GM12878 (cell line): ENCODE measurements at regions not wholly inside any gene's neighbourhood (a gene's known extent, or its start where the extent isn't known, plus 50 kb on each side); places are given as distances from the start of the nearest gene placed in this dataset.

Source experiments
- ATAC-seq: fragments of 200-7000 bp; cut with Tn5 transposase; 3 replicates; pipeline ENCODE4 v1.9.1; 2020; ENCODE audit warnings: mild to moderate bottlenecking, moderate library complexity
- BruUV-seq: library from RNA; stranded (reverse); fragments of 400-500 nt; replicated peaks from 2 replicates; lab custom pipeline; 2021; lab: Mats Ljungman, UMichigan
- CTCF ChIA-PET: fragments of 300-600 bp; sonication (Branson Sonifier 250); formaldehyde crosslinking; extraction: SDS; loops from one replicate; lab custom pipeline; 2021; ENCODE audit warnings: inconsistent platforms; lab: Yijun Ruan, JAX
- POLR2A ChIA-PET: fragments of 350-600 bp; formaldehyde crosslinking; extraction: SDS; loops from one replicate; lab custom pipeline; 2021; ENCODE audit warnings: inconsistent platforms; lab: Charles Lee
- RAD21 ChIA-PET: fragments of 300-600 bp; sonication (Branson Sonifier 250); formaldehyde crosslinking; loops from one replicate; lab custom pipeline; 2023; ENCODE audit warnings: antibody characterized with exemption; ENCODE audit not compliant: unreplicated experiment; lab: Charles Lee
- SMC1A ChIA-PET: fragments of 300-600 bp; sonication (Branson Sonifier 250); formaldehyde crosslinking; loops from one replicate; lab custom pipeline; 2023; ENCODE audit not compliant: unreplicated experiment, uncharacterized antibody; lab: Charles Lee
- DNase-seq: peaks from one replicate; pipeline ENCODE4 v3.0.0-alpha.2; 2011; ENCODE audit warnings: low read depth, low spot score
- FAIRE-seq: peaks from 3 replicates; lab custom pipeline; 2011; peaks lifted over from hg19 to GRCh38; lab: Jason Lieb, UNC
- H2AFZ ChIP-seq: 2 replicates; pipeline ENCODE4 v1.6.0; 2011; ENCODE audit warnings: low read depth, low read length, control low read depth; ENCODE audit not compliant: control insufficient read depth
- H3K27ac ChIP-seq: 2 replicates; pipeline ENCODE4 v1.5.1; 2011; ENCODE audit warnings: control low read depth; ENCODE audit not compliant: control insufficient read depth, insufficient read depth
- H3K27me3 ChIP-seq, 2 experiments: replicated peaks in 1 of 2; 2 replicates each; pipeline versions ENCODE4 v1.6.0 to v1.6.1; 2011; ENCODE audit warnings: low read length in 1 of 2; ENCODE audit not compliant: control insufficient read depth in 2 of 2, insufficient read depth in 2 of 2
- H3K36me3 ChIP-seq, 2 experiments: 2 replicates each; pipeline ENCODE4 v1.5.1; 2011; ENCODE audit warnings: low read length in 1 of 2; ENCODE audit not compliant: control insufficient read depth in 2 of 2, insufficient read depth in 2 of 2
- H3K4me1 ChIP-seq: 2 replicates; pipeline ENCODE4 v1.6.1; 2011; ENCODE audit warnings: mild to moderate bottlenecking, low read length, moderate library complexity, mixed read lengths; ENCODE audit not compliant: control insufficient read depth, insufficient read depth
- H3K4me2 ChIP-seq: 2 replicates; pipeline ENCODE4 v1.6.0; 2011; ENCODE audit warnings: control low read depth; ENCODE audit not compliant: control insufficient read depth, insufficient read depth
- H3K4me3 ChIP-seq: fragments of 200-600 bp; sonication (generic); 2 replicates; pipeline ENCODE4 v1.5.1; 2016
- H3K79me2 ChIP-seq: 2 replicates; pipeline ENCODE4 v1.6.0; 2011; ENCODE audit warnings: low read length; ENCODE audit not compliant: control insufficient read depth, insufficient read depth
- H3K9ac ChIP-seq: 2 replicates; pipeline ENCODE4 v1.8.0; 2011; ENCODE audit warnings: low read length, control low read depth, mixed read lengths; ENCODE audit not compliant: control insufficient read depth, insufficient read depth
- H3K9me3 ChIP-seq: replicated peaks from 3 replicates; pipeline ENCODE4 v1.5.1; 2011; ENCODE audit warnings: mild to moderate bottlenecking, low read length; ENCODE audit not compliant: control insufficient read depth, insufficient read depth
- H4K20me1 ChIP-seq: 2 replicates; pipeline ENCODE4 v1.6.0; 2011; ENCODE audit not compliant: control insufficient read depth, insufficient read depth
- CHD4 ChIP-seq: fragments of 200-600 bp; sonication (generic); IDR thresholded peaks from 2 replicates; pipeline ENCODE4 v1.6.1; 2016; ENCODE audit warnings: mild to moderate bottlenecking
- IKZF1 ChIP-seq: fragments of 450-650 bp; conservative IDR thresholded peaks from 2 replicates; pipeline ENCODE4 v1.6.1; 2017; ENCODE audit warnings: antibody characterized with exemption, mild to moderate bottlenecking
- MEF2B ChIP-seq: fragments of 450-650 bp; IDR thresholded peaks from 2 replicates; pipeline ENCODE4 v1.6.1; 2018; ENCODE audit warnings: mild to moderate bottlenecking, moderate library complexity; ENCODE audit not compliant: partially characterized antibody, poor library complexity, severe bottlenecking
- MTA2 ChIP-seq: fragments of 450-650 bp; IDR thresholded peaks from 2 replicates; pipeline ENCODE4 v1.6.1; 2016; ENCODE audit warnings: low read depth, mild to moderate bottlenecking, moderate library complexity
- MTA3 ChIP-seq: IDR thresholded peaks from 2 replicates; pipeline ENCODE4 v1.6.1; 2012; ENCODE audit warnings: low read length, inconsistent platforms, borderline replicate concordance
- NFIC ChIP-seq: IDR thresholded peaks from 2 replicates; pipeline ENCODE4 v1.6.1; 2012; ENCODE audit warnings: low read depth, mild to moderate bottlenecking, inconsistent platforms, low read length, moderate library complexity
- SPI1 ChIP-seq: IDR thresholded peaks from 2 replicates; pipeline ENCODE4 v1.6.1; 2011; ENCODE audit warnings: low read depth, mild to moderate bottlenecking, low read length, moderate library complexity, borderline replicate concordance; ENCODE audit not compliant: insufficient read depth
- SREBF1 ChIP-seq: IDR thresholded peaks from 2 replicates; pipeline ENCODE4 v1.6.1; 2012; ENCODE audit warnings: mild to moderate bottlenecking, low read length
- TAF1 ChIP-seq: IDR thresholded peaks from 2 replicates; pipeline ENCODE4 v1.6.1; 2011; ENCODE audit warnings: mild to moderate bottlenecking, low read depth, low read length, borderline replicate concordance
- TCF3 ChIP-seq: IDR thresholded peaks from 2 replicates; pipeline ENCODE4 v1.6.1; 2012; ENCODE audit warnings: low read depth, mild to moderate bottlenecking, low read length, borderline replicate concordance; ENCODE audit not compliant: insufficient read depth
- ZNF274 ChIP-seq: IDR thresholded peaks from one replicate; pipeline ENCODE4 v1.8.0; 2011; ENCODE audit not compliant: insufficient read length, insufficient read depth
- WGBS: methylation state at CpG from one replicate; pipeline ENCODE4 v1.1.6; 2016; ENCODE audit warnings: low lambda C conversion rate; ENCODE audit not compliant: insufficient replicate concordance, insufficient coverage; ENCODE audit errors: missing lambda C conversion rate; 5-methylcytosine and 5-hydroxymethylcytosine counted together
- in situ Hi-C: fragments of 300-500 bp; cut with MboI; formaldehyde crosslinking; loops from 9 replicates; pipeline ENCODE4 v1.14.3; 2018; ENCODE audit warnings: mixed read lengths
- intact Hi-C: fragments of 100-400 bp; cut with micrococcal nuclease; formaldehyde crosslinking; loops from one replicate; pipeline ENCODE4 v1.14.2; 2022; ENCODE audit not compliant: unreplicated experiment
- TF ChIP-seq, protein P1 (sequence below): IDR thresholded peaks from 2 replicates; pipeline ENCODE4 v1.6.1; 2011; ENCODE audit warnings: mild to moderate bottlenecking, low read depth, low read length, moderate library complexity; ENCODE audit not compliant: insufficient replicate concordance
- TF ChIP-seq, protein P2 (sequence below): fragments of 450-650 bp; conservative IDR thresholded peaks from 2 replicates; pipeline ENCODE4 v1.6.1; 2017; ENCODE audit warnings: mild to moderate bottlenecking, moderate library complexity
- TF ChIP-seq, protein P3 (sequence below): fragments of 450-650 bp; formaldehyde crosslinking; IDR thresholded peaks from 2 replicates; pipeline ENCODE4 v1.4.0; 2022; ENCODE audit warnings: mild to moderate bottlenecking, moderate library complexity

DNA sequence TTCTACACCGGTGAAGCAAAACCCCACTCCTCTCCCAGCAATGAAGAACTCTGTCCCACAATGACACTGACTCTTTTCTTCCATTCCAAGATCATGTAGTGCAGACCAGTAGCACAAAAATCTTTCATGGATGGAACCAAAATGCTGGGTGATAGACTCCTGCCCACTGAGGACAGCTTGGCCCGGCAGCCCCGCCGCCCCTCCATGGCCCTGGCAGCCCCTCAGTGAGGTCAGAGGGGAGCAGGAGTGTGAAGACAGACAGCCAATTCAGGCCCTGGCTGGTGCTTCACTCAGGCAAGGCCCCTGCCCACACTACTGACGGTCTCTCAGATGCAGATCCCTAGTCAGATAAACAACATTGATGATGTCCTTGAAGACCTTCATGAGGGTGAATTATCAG, 131.9 kb upstream of the SYNDIG1 start:
- SMC1A ChIA-PET, result no interaction called here
- no peak for ATAC-seq
- intact Hi-C loops, result no loop called here
- Histone ChIP-seq H3K9me3 (no peaks in the 10 kb centered on the region), H3K27me3 (no peaks in the 10 kb centered on the region), H3K9ac (no peak overlapping the region), H3K4me1 (no peaks in the 10 kb centered on the region), H3K4me2 (no peak overlapping the region), H4K20me1 (no peaks in the 10 kb centered on the region), H2AFZ (no peak overlapping the region), H3K36me3 (no peaks in the 10 kb centered on the region), H3K4me3 (no peak overlapping the region), H3K79me2 (no peaks in the 10 kb centered on the region), H3K27ac (no peak overlapping the region)
- TF ChIP-seq, protein P1, sequence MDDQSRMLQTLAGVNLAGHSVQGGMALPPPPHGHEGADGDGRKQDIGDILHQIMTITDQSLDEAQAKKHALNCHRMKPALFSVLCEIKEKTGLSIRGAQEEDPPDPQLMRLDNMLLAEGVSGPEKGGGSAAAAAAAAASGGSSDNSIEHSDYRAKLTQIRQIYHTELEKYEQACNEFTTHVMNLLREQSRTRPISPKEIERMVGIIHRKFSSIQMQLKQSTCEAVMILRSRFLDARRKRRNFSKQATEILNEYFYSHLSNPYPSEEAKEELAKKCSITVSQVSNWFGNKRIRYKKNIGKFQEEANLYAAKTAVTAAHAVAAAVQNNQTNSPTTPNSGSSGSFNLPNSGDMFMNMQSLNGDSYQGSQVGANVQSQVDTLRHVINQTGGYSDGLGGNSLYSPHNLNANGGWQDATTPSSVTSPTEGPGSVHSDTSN, result no peak
- TF ChIP-seq SREBF1 (no peak), MEF2B (no peak), MTA3 (no peak), CHD4 (no peak), TAF1 (no peak), TCF3 (no peak), ZNF274 (no peak), SPI1 (no peak), NFIC (no peak), MTA2 (no peak), IKZF1 (no peak)
- TF ChIP-seq, protein P2, sequence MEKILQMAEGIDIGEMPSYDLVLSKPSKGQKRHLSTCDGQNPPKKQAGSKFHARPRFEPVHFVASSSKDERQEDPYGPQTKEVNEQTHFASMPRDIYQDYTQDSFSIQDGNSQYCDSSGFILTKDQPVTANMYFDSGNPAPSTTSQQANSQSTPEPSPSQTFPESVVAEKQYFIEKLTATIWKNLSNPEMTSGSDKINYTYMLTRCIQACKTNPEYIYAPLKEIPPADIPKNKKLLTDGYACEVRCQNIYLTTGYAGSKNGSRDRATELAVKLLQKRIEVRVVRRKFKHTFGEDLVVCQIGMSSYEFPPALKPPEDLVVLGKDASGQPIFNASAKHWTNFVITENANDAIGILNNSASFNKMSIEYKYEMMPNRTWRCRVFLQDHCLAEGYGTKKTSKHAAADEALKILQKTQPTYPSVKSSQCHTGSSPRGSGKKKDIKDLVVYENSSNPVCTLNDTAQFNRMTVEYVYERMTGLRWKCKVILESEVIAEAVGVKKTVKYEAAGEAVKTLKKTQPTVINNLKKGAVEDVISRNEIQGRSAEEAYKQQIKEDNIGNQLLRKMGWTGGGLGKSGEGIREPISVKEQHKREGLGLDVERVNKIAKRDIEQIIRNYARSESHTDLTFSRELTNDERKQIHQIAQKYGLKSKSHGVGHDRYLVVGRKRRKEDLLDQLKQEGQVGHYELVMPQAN, result no peak
- TF ChIP-seq, protein P3, sequence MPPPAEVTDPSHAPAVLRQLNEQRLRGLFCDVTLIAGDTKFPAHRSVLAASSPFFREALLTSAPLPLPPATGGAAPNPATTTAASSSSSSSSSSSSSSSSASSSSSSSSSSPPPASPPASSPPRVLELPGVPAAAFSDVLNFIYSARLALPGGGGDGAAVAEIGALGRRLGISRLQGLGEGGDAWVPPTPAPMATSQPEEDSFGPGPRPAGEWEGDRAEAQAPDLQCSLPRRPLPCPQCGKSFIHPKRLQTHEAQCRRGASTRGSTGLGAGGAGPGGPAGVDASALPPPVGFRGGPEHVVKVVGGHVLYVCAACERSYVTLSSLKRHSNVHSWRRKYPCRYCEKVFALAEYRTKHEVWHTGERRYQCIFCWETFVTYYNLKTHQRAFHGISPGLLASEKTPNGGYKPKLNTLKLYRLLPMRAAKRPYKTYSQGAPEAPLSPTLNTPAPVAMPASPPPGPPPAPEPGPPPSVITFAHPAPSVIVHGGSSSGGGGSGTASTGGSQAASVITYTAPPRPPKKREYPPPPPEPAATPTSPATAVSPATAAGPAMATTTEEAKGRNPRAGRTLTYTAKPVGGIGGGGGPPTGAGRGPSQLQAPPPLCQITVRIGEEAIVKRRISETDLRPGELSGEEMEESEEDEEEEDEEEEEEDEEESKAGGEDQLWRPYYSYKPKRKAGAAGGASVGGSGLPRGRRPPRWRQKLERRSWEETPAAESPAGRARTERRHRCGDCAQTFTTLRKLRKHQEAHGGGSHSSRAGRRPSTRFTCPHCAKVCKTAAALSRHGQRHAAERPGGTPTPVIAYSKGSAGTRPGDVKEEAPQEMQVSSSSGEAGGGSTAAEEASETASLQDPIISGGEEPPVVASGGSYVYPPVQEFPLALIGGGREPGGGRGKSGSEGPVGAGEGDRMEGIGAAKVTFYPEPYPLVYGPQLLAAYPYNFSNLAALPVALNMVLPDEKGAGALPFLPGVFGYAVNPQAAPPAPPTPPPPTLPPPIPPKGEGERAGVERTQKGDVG (CRISPR knock-in tag), result no peak
- in situ Hi-C loops, result no loop called here
- no peak for DNase-seq
- POLR2A ChIA-PET, result no interaction called here
- CTCF ChIA-PET, result interaction anchor here (0.5 kb wide), 1 partner anchor 525 kb away, joined by 3 read pairs; no protein-coding TSS in a partner anchor
- BruUV-seq, result no TSS peak
- RAD21 ChIA-PET, result no interaction called here
- no peak for FAIRE-seq
- 28% methylated on average over 5 of the region's 5 CpGs for WGBS
